HFF-Myc (cell line): ENCODE measurements at regions not wholly inside any gene's neighbourhood (a gene's known extent, or its start where the extent isn't known, plus 50 kb on each side); places are given as distances from the start of the nearest gene placed in this dataset.

Experiments used
- DNase-seq: peaks from one replicate; pipeline ENCODE4 v3.0.0-alpha.2; 2011; ENCODE audit warnings: low read depth; ENCODE audit errors: extremely low read depth
- H3K4me3 ChIP-seq: replicated peaks from 2 replicates; pipeline ENCODE4 v1.5.1; 2011; ENCODE audit warnings: low read depth, mild to moderate bottlenecking, control low read depth, low read length
- CTCF ChIP-seq: IDR thresholded peaks from 2 replicates; pipeline ENCODE4 v1.5.1; 2012; ENCODE audit warnings: mild to moderate bottlenecking, low read depth, low read length, control low read depth; ENCODE audit errors: missing control alignments

GRCh38 chr21:31470896-31471694 is 127.0 kb upstream of the TIAM1 start:
- no peak for TF ChIP-seq CTCF

DNA sequence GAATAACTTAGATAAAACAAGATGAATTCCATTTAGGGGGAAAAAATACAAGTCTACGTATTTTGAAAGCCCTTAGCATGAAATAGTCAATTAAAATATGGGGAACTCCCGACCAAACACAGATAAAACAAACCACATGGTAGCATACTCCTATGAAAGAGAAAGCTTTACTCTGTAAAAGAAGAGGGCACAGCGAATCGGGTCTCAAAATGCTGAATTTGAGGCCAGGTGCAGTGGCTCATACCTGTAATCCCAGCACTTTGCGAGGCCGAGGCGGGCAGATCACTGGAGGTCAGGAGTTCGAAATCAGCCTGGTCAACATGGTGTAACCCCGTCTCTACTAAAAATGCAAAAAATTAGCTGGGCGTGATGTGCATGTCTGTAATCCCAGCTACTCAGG is 116.9 kb upstream of the TIAM1 start:
- TF ChIP-seq CTCF: no peak
- H3K4me3 ChIP-seq: no peak overlapping the region
- DNase-seq: no peak

More at GRCh38 chr21:31470896-31471694, 127.0 kb upstream of the TIAM1 start:
- H3K4me3 ChIP-seq: no peak overlapping the region
- no peak for DNase-seq

DNA sequence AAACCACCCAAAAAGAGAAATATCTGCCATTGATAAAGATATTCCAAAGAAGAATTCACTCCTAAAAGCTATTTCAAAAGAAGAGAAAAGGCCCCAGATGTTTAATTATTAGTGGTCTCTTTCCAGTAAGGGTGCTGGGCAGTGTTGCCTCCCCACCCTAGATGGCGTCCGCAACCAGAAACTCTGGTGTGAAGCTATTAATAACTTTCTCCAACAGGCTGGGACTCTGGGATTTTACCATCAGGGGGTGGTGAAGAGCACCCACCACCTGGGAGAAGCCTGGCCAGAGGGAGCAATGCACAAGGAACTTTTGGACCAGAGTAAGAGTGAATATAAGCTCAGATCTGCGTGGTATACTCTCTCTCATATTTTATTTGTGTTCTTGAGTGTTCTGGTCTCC is 115.4 kb upstream of the TIAM1 start:
- no peak for TF ChIP-seq CTCF

DNA sequence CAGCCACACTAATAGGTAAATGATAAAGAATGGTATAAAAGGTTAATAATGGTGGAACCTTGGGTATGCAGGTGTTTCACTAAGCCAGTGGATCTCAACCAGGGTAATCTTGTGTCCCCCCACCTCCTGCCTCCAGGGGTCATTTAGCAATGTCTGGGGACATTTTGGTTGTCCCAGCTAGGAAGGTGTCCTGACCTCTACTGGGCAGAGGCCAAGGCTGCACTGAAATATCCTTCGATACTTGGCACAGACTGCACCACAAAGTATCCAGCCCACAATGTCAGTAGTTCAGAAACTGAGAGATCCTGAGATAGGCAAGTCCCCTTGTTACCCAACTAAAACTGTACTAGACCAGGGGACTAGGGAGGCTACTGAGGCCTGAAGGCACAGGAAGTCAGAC is 113.6 kb upstream of the TIAM1 start:
- TF ChIP-seq CTCF: no peak
- no peak overlapping the region for H3K4me3 ChIP-seq
- no peak for DNase-seq

More for the DNA sequence above, 115.4 kb upstream of the TIAM1 start:
- no peak overlapping the region for H3K4me3 ChIP-seq
- DNase-seq: no peak

DNA sequence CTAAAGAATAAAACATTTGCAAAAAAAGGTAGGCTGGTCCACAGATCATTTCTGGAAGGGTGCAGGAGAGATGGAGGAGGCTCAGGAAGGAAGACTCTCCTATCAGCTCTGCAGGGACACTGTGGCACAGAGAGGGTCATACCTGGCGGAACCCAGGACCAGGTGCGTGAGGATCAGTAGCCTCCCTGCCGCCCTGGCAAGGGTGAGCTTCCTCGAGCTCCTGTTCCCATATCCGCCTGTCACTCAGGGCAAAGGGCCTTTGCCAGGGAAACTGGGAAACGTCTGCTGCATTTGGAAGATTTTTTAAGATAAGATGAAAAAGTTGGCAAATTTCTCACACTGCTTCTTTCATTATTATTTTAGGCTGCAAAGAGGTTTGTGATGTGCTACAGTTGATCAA is 112.1 kb upstream of the TIAM1 start:
- TF ChIP-seq CTCF: no peak
- DNase-seq: no peak
- no peak overlapping the region for H3K4me3 ChIP-seq

GRCh38 chr21:31455506-31455905 is 111.4 kb upstream of the TIAM1 start:
- TF ChIP-seq CTCF: no peak
- H3K4me3 ChIP-seq: no peak overlapping the region

GRCh38 chr21:31450980-31451379 is 106.9 kb upstream of the TIAM1 start:
- no peak overlapping the region for H3K4me3 ChIP-seq
- DNase-seq: no peak
- TF ChIP-seq CTCF: no peak

More at GRCh38 chr21:31455506-31455905, 111.4 kb upstream of the TIAM1 start:
- DNase-seq: no peak
